Coronary artery (tissue), 2 donors: ENCODE measurements at regions not wholly inside any gene's neighbourhood (a gene's known extent, or its start where the extent isn't known, plus 50 kb on each side); places are given as distances from the start of the nearest gene placed in this dataset.
"Not testable (repeated sequence)": the region's sequence is repeated elsewhere in the genome, so short reads cannot be mapped to it uniquely, and the experiment has no call there.

Source experiments
- DNase-seq: peaks from one replicate; pipeline ENCODE4 v3.0.0-alpha.2; 2017; ENCODE audit warnings: low spot score
- H3K27ac ChIP-seq, 2 donors: fragments of 200-600 bp; sonication (generic); one replicate each; pipeline ENCODE4 v1.5.1; 2016 to 2019
- H3K4me3 ChIP-seq: fragments of 200-600 bp; sonication (generic); 2 replicates; pipeline ENCODE4 v1.5.1; 2016; ENCODE audit warnings: mild to moderate bottlenecking, moderate library complexity
- CTCF ChIP-seq: fragments of 200-600 bp; sonication (generic); IDR thresholded peaks from one replicate; pipeline ENCODE4 v1.5.1; 2019; ENCODE audit warnings: antibody characterized with exemption

GRCh38 chr3:104437891-104438290 is 928.8 kb upstream of the ALCAM start:
- no peak overlapping the region for H3K27ac ChIP-seq
- H3K4me3 ChIP-seq = no peak overlapping the region
- no peak for TF ChIP-seq CTCF
- no peak for DNase-seq

GRCh38 chr3:104438706-104439105 is 928.0 kb upstream of the ALCAM start:
- no peak overlapping the region for H3K27ac ChIP-seq
- H3K4me3 ChIP-seq = no peak overlapping the region
- TF ChIP-seq CTCF = no peak
- DNase-seq = no peak

GRCh38 chr3:104445252-104445919 is 921.3 kb upstream of the ALCAM start:
- not testable (repeated sequence) for H3K4me3 ChIP-seq, H3K27ac ChIP-seq, DNase-seq

- TF ChIP-seq CTCF = no peak
- Histone ChIP-seq H3K4me3 (no peak overlapping the region), H3K27ac (no peak overlapping the region)
- no peak for DNase-seq
Measured at GRCh38 chr3:104447681-104448080, 919.0 kb upstream of the ALCAM start.

- no peak overlapping the region for H3K27ac ChIP-seq
- TF ChIP-seq CTCF = no peak
- DNase-seq = no peak
- no peak overlapping the region for H3K4me3 ChIP-seq
Measured at GRCh38 chr3:104452697-104453096, 914.0 kb upstream of the ALCAM start.

- DNase-seq = no peak
- Histone ChIP-seq H3K27ac (no peak overlapping the region), H3K4me3 (no peak overlapping the region)
- TF ChIP-seq CTCF = no peak
Measured at GRCh38 chr3:104458657-104459056, 908.1 kb upstream of the ALCAM start.

- TF ChIP-seq CTCF = no peak
- H3K4me3 ChIP-seq = no peak overlapping the region
- H3K27ac ChIP-seq = peak overlapping the region in 1 of 2 donors; percentile 40
- no peak for DNase-seq
Measured at GRCh38 chr3:104460477-104461406, 906.0 kb upstream of the ALCAM start.
